ENCODE measurements at regions not wholly inside any gene's neighbourhood (a gene's known extent, or its start where the extent isn't known, plus 50 kb on each side); places are given as distances from the start of the nearest gene placed in this dataset.

GRCh38 chr3:82736696-82737277 is 975.3 kb upstream of the GBE1 start:
- H3K4me3 ChIP-seq (ENCODE audit: low read depth, low read length): no peak overlapping the region
- no peaks in the 10 kb centered on the region for H3K27me3 ChIP-seq (ENCODE audit: control insufficient read depth, insufficient read depth, low read length)
- H3K36me3 ChIP-seq (ENCODE audit: control insufficient read depth, insufficient read depth, low read length): no peaks in the 10 kb centered on the region
- TF ChIP-seq CTCF (IDR thresholded peaks at IDR 0.05; ENCODE audit: insufficient read depth, low read depth, low read length): no peak
- POLR2A ChIA-PET: no interaction called here
- CTCF ChIA-PET: no interaction called here
- DNase-seq (ENCODE audit: low read depth): no peak

- H3K4me3 ChIP-seq (ENCODE audit: low read depth, low read length): no peak overlapping the region
- H3K27me3 ChIP-seq (ENCODE audit: control insufficient read depth, insufficient read depth, low read length): no peaks in the 10 kb centered on the region
- no peak for TF ChIP-seq CTCF (IDR thresholded peaks at IDR 0.05; ENCODE audit: insufficient read depth, low read depth, low read length)
- H3K36me3 ChIP-seq (ENCODE audit: control insufficient read depth, insufficient read depth, low read length): no peaks in the 10 kb centered on the region
- DNase-seq (ENCODE audit: low read depth): no peak
- ChIA-PET POLR2A (no interaction called here), CTCF (no interaction called here)
Observed at GRCh38 chr3:82715091-82715856, 953.8 kb upstream of the GBE1 start.

GRCh38 chr3:82707035-82707434 is 945.6 kb upstream of the GBE1 start:
- ChIA-PET POLR2A (no interaction called here), CTCF (no interaction called here)
- no peak for TF ChIP-seq CTCF (IDR thresholded peaks at IDR 0.05; ENCODE audit: insufficient read depth, low read depth, low read length)

GRCh38 chr3:82685761-82686160 is 924.3 kb upstream of the GBE1 start:
- no peaks in the 10 kb centered on the region for H3K27me3 ChIP-seq (ENCODE audit: control insufficient read depth, insufficient read depth, low read length)
- ChIA-PET POLR2A (no interaction called here), CTCF (interaction anchor here (0.6 kb wide), 1 partner anchor 645 kb away, joined by 3 read pairs; no protein-coding TSS in a partner anchor)

More at GRCh38 chr3:82707035-82707434, 945.6 kb upstream of the GBE1 start:
- Histone ChIP-seq H3K4me3 (ENCODE audit: low read depth, low read length) (no peak overlapping the region), H3K36me3 (ENCODE audit: control insufficient read depth, insufficient read depth, low read length) (no peaks in the 10 kb centered on the region), H3K27me3 (ENCODE audit: control insufficient read depth, insufficient read depth, low read length) (no peaks in the 10 kb centered on the region)
- no peak for DNase-seq (ENCODE audit: low read depth)

More at GRCh38 chr3:82685761-82686160, 924.3 kb upstream of the GBE1 start:
- no peak for TF ChIP-seq CTCF (IDR thresholded peaks at IDR 0.05; ENCODE audit: insufficient read depth, low read depth, low read length)
- no peak overlapping the region for H3K4me3 ChIP-seq (ENCODE audit: low read depth, low read length)
- no peak for DNase-seq (ENCODE audit: low read depth)
- H3K36me3 ChIP-seq (ENCODE audit: control insufficient read depth, insufficient read depth, low read length): no peaks in the 10 kb centered on the region
